ENCODE measurements at regions not wholly inside any gene's neighbourhood (a gene's known extent, or its start where the extent isn't known, plus 50 kb on each side); places are given as distances from the start of the nearest gene placed in this dataset.

- Histone ChIP-seq H3K4me2 (ENCODE audit: unreplicated experiment) (no peak overlapping the region), H3K36me3 (ENCODE audit: low read depth) (no peaks in the 10 kb centered on the region), H3K27ac (no peak overlapping the region), H3K9ac (no peak overlapping the region), H3F3A (ENCODE audit: insufficient read depth) (no peaks in the 10 kb centered on the region), H3K27me3 (replicated peaks; ENCODE audit: insufficient read depth) (no peaks in the 10 kb centered on the region), H3K9me3 (ENCODE audit: low read depth) (no peaks in the 10 kb centered on the region), H3K4me1 (ENCODE audit: insufficient read depth) (no peaks in the 10 kb centered on the region), H4K20me1 (ENCODE audit: insufficient read depth) (no peaks in the 10 kb centered on the region), H2AFZ (no peak overlapping the region), H3K9me2 (ENCODE audit: insufficient read depth) (no peaks in the 10 kb centered on the region), H3K79me2 (ENCODE audit: insufficient read depth) (no peaks in the 10 kb centered on the region), H3K4me3 (no peak overlapping the region)
- no peak for DNase-seq
- WGBS, 2 experiments (ENCODE audit: low coverage in 1 of 2, low lambda C conversion rate in 2 of 2, missing lambda C conversion rate in 2 of 2) = 9 to 15% methylated on average over 1 of the region's 1 CpG
- TF ChIP-seq EZH2 (IDR thresholded peaks at IDR 0.05; ENCODE audit: insufficient read depth, poor library complexity, severe bottlenecking) (no peak), EZH2phosphoT487 (IDR thresholded peaks at IDR 0.05; ENCODE audit: insufficient read depth, low read depth) (no peak)
- in situ Hi-C loops (cut with MboI) = no loop called here
These were observed 227.3 kb upstream of the CDH18 start for GRCh38 chr5:20215257-20215656.

- no peak for DNase-seq
- no peak for TF ChIP-seq EZH2 (IDR thresholded peaks at IDR 0.05; ENCODE audit: insufficient read depth, poor library complexity, severe bottlenecking)
- no peak for TF ChIP-seq EZH2phosphoT487 (IDR thresholded peaks at IDR 0.05; ENCODE audit: insufficient read depth, low read depth)
- no peak overlapping the region for H2AFZ ChIP-seq
These were observed 225.8 kb upstream of the CDH18 start for GRCh38 chr5:20213803-20214202.

GRCh38 chr5:20212701-20213100 is 224.7 kb upstream of the CDH18 start:
- no peak overlapping the region for H3K27ac ChIP-seq
- no peak overlapping the region for H3K9ac ChIP-seq
- no peaks in the 10 kb centered on the region for H3K79me2 ChIP-seq (ENCODE audit: insufficient read depth)
- H3K36me3 ChIP-seq (ENCODE audit: low read depth) = no peaks in the 10 kb centered on the region
- no peak overlapping the region for H3K4me2 ChIP-seq (ENCODE audit: unreplicated experiment)
- no peak for TF ChIP-seq EZH2phosphoT487 (IDR thresholded peaks at IDR 0.05; ENCODE audit: insufficient read depth, low read depth)
- TF ChIP-seq EZH2 (IDR thresholded peaks at IDR 0.05; ENCODE audit: insufficient read depth, poor library complexity, severe bottlenecking) = no peak
- no peaks in the 10 kb centered on the region for H3K9me2 ChIP-seq (ENCODE audit: insufficient read depth)
- no peak for DNase-seq
- in situ Hi-C loops (cut with MboI) = no loop called here
- no peaks in the 10 kb centered on the region for H3K4me1 ChIP-seq (ENCODE audit: insufficient read depth)
- no peak overlapping the region for H2AFZ ChIP-seq
- no peaks in the 10 kb centered on the region for H3F3A ChIP-seq (ENCODE audit: insufficient read depth)
- no peaks in the 10 kb centered on the region for H4K20me1 ChIP-seq (ENCODE audit: insufficient read depth)
- no peaks in the 10 kb centered on the region for H3K9me3 ChIP-seq (ENCODE audit: low read depth)
- no peaks in the 10 kb centered on the region for H3K27me3 ChIP-seq (replicated peaks; ENCODE audit: insufficient read depth)
- no peak overlapping the region for H3K4me3 ChIP-seq

More at GRCh38 chr5:20213803-20214202, 225.8 kb upstream of the CDH18 start:
- Histone ChIP-seq H3F3A (ENCODE audit: insufficient read depth) (no peaks in the 10 kb centered on the region), H3K9me3 (ENCODE audit: low read depth) (no peaks in the 10 kb centered on the region), H4K20me1 (ENCODE audit: insufficient read depth) (no peaks in the 10 kb centered on the region), H3K9ac (no peak overlapping the region), H3K36me3 (ENCODE audit: low read depth) (no peaks in the 10 kb centered on the region), H3K9me2 (ENCODE audit: insufficient read depth) (no peaks in the 10 kb centered on the region), H3K27ac (no peak overlapping the region), H3K4me2 (ENCODE audit: unreplicated experiment) (no peak overlapping the region), H3K4me1 (ENCODE audit: insufficient read depth) (no peaks in the 10 kb centered on the region), H3K79me2 (ENCODE audit: insufficient read depth) (no peaks in the 10 kb centered on the region), H3K27me3 (replicated peaks; ENCODE audit: insufficient read depth) (no peaks in the 10 kb centered on the region), H3K4me3 (no peak overlapping the region)
- in situ Hi-C loops (cut with MboI) = no loop called here
- 2 to 6% methylated on average over 2 of the region's 2 CpGs for WGBS, 2 experiments (ENCODE audit: low coverage in 1 of 2, low lambda C conversion rate in 2 of 2, missing lambda C conversion rate in 2 of 2)

- Histone ChIP-seq H3K4me3 (no peak overlapping the region), H3K9ac (no peak overlapping the region), H3K4me2 (ENCODE audit: unreplicated experiment) (no peak overlapping the region), H3K9me2 (ENCODE audit: insufficient read depth) (no peaks in the 10 kb centered on the region), H2AFZ (no peak overlapping the region), H3K9me3 (ENCODE audit: low read depth) (no peaks in the 10 kb centered on the region), H3K36me3 (ENCODE audit: low read depth) (no peaks in the 10 kb centered on the region), H3K4me1 (ENCODE audit: insufficient read depth) (no peaks in the 10 kb centered on the region), H3K27ac (no peak overlapping the region), H3K27me3 (replicated peaks; ENCODE audit: insufficient read depth) (no peaks in the 10 kb centered on the region), H3F3A (ENCODE audit: insufficient read depth) (no peaks in the 10 kb centered on the region), H3K79me2 (ENCODE audit: insufficient read depth) (no peaks in the 10 kb centered on the region), H4K20me1 (ENCODE audit: insufficient read depth) (no peaks in the 10 kb centered on the region)
- in situ Hi-C loops (cut with MboI) = no loop called here
- TF ChIP-seq EZH2phosphoT487 (IDR thresholded peaks at IDR 0.05; ENCODE audit: insufficient read depth, low read depth) (no peak), EZH2 (IDR thresholded peaks at IDR 0.05; ENCODE audit: insufficient read depth, poor library complexity, severe bottlenecking) (no peak)
- DNase-seq = no peak
- WGBS, 2 experiments (ENCODE audit: low coverage in 1 of 2, low lambda C conversion rate in 2 of 2, missing lambda C conversion rate in 2 of 2) = 21 to 36% methylated on average over 4 of the region's 4 CpGs
These were observed 178.5 kb upstream of the CDH18 start for GRCh38 chr5:20166456-20166855.

GRCh38 chr5:20158006-20158405 is 170.0 kb upstream of the CDH18 start:
- no peaks in the 10 kb centered on the region for H4K20me1 ChIP-seq (ENCODE audit: insufficient read depth)
- in situ Hi-C loops (cut with MboI) = no loop called here

More at GRCh38 chr5:20158006-20158405, 170.0 kb upstream of the CDH18 start:
- H3K79me2 ChIP-seq (ENCODE audit: insufficient read depth) = no peaks in the 10 kb centered on the region
- H3K27me3 ChIP-seq (replicated peaks; ENCODE audit: insufficient read depth) = no peaks in the 10 kb centered on the region
- DNase-seq = no peak
- 19 to 28% methylated on average over 1 of the region's 1 CpG for WGBS, 2 experiments (ENCODE audit: low coverage in 1 of 2, low lambda C conversion rate in 2 of 2, missing lambda C conversion rate in 2 of 2)
- H3K27ac ChIP-seq = no peak overlapping the region
- H3K9ac ChIP-seq = no peak overlapping the region
- H3F3A ChIP-seq (ENCODE audit: insufficient read depth) = no peaks in the 10 kb centered on the region
- no peaks in the 10 kb centered on the region for H3K36me3 ChIP-seq (ENCODE audit: low read depth)
- no peak for TF ChIP-seq EZH2 (IDR thresholded peaks at IDR 0.05; ENCODE audit: insufficient read depth, poor library complexity, severe bottlenecking)
- TF ChIP-seq EZH2phosphoT487 (IDR thresholded peaks at IDR 0.05; ENCODE audit: insufficient read depth, low read depth) = no peak
- H3K4me1 ChIP-seq (ENCODE audit: insufficient read depth) = no peaks in the 10 kb centered on the region
- no peaks in the 10 kb centered on the region for H3K9me2 ChIP-seq (ENCODE audit: insufficient read depth)
- H3K9me3 ChIP-seq (ENCODE audit: low read depth) = no peaks in the 10 kb centered on the region
- H2AFZ ChIP-seq = no peak overlapping the region
- H3K4me2 ChIP-seq (ENCODE audit: unreplicated experiment) = no peak overlapping the region
- no peak overlapping the region for H3K4me3 ChIP-seq

Measured in GM23248 (cell line).